ENCODE measurements at regions not wholly inside any gene's neighbourhood (a gene's known extent, or its start where the extent isn't known, plus 50 kb on each side); places are given as distances from the start of the nearest gene placed in this dataset.

- no peak for DNase-seq
- peaks cover 52% of the 10 kb centered on the region for H3K27me3 Mint-ChIP-seq (ENCODE audit: low read depth, poor library complexity)
- H3K36me3 Mint-ChIP-seq (ENCODE audit: low read depth) = no peaks in the 10 kb centered on the region
- peaks cover 43% of the 10 kb centered on the region for H3K4me1 Mint-ChIP-seq
- no peak for TF ChIP-seq CTCF (IDR thresholded peaks at IDR 0.05)
- H3K9me3 Mint-ChIP-seq = peaks cover under 1% of the 10 kb centered on the region
- H3K27ac Mint-ChIP-seq = no peak overlapping the region
- H3K4me3 Mint-ChIP-seq = no peak overlapping the region
These were observed 92.1 kb upstream of the DAP start for GRCh38 chr5:10853154-10853553.

- Mint-ChIP-seq H3K27ac (no peak overlapping the region), H3K27me3 (ENCODE audit: low read depth, poor library complexity) (peaks cover 48% of the 10 kb centered on the region), H3K4me1 (peaks cover 4% of the 10 kb centered on the region), H3K36me3 (ENCODE audit: low read depth) (peaks cover 5% of the 10 kb centered on the region), H3K4me3 (no peak overlapping the region), H3K9me3 (peaks cover 21% of the 10 kb centered on the region)
- no peak for DNase-seq
- no peak for TF ChIP-seq CTCF (IDR thresholded peaks at IDR 0.05)
These were observed 88.2 kb upstream of the DAP start for GRCh38 chr5:10849278-10849677.

- H3K27me3 Mint-ChIP-seq (ENCODE audit: low read depth, poor library complexity) = peaks cover 18% of the 10 kb centered on the region
- TF ChIP-seq CTCF (IDR thresholded peaks at IDR 0.05) = no peak
These were observed 83.0 kb upstream of the DAP start for GRCh38 chr5:10844016-10844415.

GRCh38 chr5:10842823-10843222 lies 81.8 kb upstream of the DAP start:
- no peak for TF ChIP-seq CTCF (IDR thresholded peaks at IDR 0.05)
- no peak for DNase-seq
- Mint-ChIP-seq H3K4me1 (no peaks in the 10 kb centered on the region), H3K4me3 (no peak overlapping the region), H3K9me3 (peaks cover 34% of the 10 kb centered on the region), H3K36me3 (ENCODE audit: low read depth) (peaks cover 5% of the 10 kb centered on the region), H3K27me3 (ENCODE audit: low read depth, poor library complexity) (peaks cover 11% of the 10 kb centered on the region), H3K27ac (no peak overlapping the region)

More at GRCh38 chr5:10844016-10844415, 83.0 kb upstream of the DAP start:
- H3K27ac Mint-ChIP-seq = no peak overlapping the region
- DNase-seq = no peak
- H3K4me1 Mint-ChIP-seq = no peaks in the 10 kb centered on the region
- H3K9me3 Mint-ChIP-seq = peaks cover 38% of the 10 kb centered on the region
- H3K36me3 Mint-ChIP-seq (ENCODE audit: low read depth) = peaks cover 5% of the 10 kb centered on the region
- no peak overlapping the region for H3K4me3 Mint-ChIP-seq

GRCh38 chr5:10839916-10840599 lies 79.0 kb upstream of the DAP start:
- no peak overlapping the region for H3K27ac Mint-ChIP-seq
- TF ChIP-seq CTCF (IDR thresholded peaks at IDR 0.05) = no peak
- peaks cover 25% of the 10 kb centered on the region for H3K9me3 Mint-ChIP-seq
- no peak for DNase-seq
- no peak overlapping the region for H3K4me3 Mint-ChIP-seq
- H3K4me1 Mint-ChIP-seq = no peaks in the 10 kb centered on the region
- H3K36me3 Mint-ChIP-seq (ENCODE audit: low read depth) = peaks cover 5% of the 10 kb centered on the region
- H3K27me3 Mint-ChIP-seq (ENCODE audit: low read depth, poor library complexity) = peaks cover 2% of the 10 kb centered on the region

GRCh38 chr5:10839118-10839517 lies 78.1 kb upstream of the DAP start:
- peaks cover 15% of the 10 kb centered on the region for H3K9me3 Mint-ChIP-seq
- H3K4me3 Mint-ChIP-seq = no peak overlapping the region
- H3K27me3 Mint-ChIP-seq (ENCODE audit: low read depth, poor library complexity) = peaks cover 2% of the 10 kb centered on the region
- H3K27ac Mint-ChIP-seq = no peak overlapping the region
- H3K4me1 Mint-ChIP-seq = no peaks in the 10 kb centered on the region
- TF ChIP-seq CTCF (IDR thresholded peaks at IDR 0.05) = no peak
- H3K36me3 Mint-ChIP-seq (ENCODE audit: low read depth) = no peaks in the 10 kb centered on the region
- no peak for DNase-seq
